GM19328 (cell line): ENCODE measurements at regions not wholly inside any gene's neighbourhood (a gene's known extent, or its start where the extent isn't known, plus 50 kb on each side); places are given as distances from the start of the nearest gene placed in this dataset.
A peak's percentile ranks its signal among the peaks of the same experiment; 100 is the strongest.
"Not testable (repeated sequence)": the region's sequence is repeated elsewhere in the genome, so short reads cannot be mapped to it uniquely, and the experiment has no call there.

Source experiments
- ATAC-seq: cut with Tn5 transposase; IDR thresholded peaks from one replicate; pipeline ENCODE4 v1.9.1; 2021; ENCODE audit warnings: mild to moderate bottlenecking, moderate library complexity; ENCODE audit not compliant: unreplicated experiment

DNA sequence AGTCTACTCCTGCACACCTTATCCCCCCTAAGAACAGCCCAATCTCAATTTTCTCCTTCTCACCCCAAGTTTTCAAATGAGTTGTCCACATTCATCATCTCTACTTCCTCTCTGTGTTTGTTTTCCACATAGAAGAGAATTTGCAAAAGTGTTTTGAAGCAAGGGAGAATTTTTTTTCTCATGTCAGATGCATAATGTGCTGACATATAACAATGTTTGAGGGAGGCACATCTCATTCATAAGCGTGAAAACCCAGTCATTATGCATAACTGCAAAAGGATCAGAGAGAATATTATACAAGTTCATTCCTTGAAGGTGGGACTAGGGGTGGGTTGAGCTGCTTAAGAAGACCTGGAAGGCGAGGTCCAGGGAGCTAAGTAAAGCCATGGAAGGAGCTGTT is 80.8 kb upstream of the SLC1A4 start:
- ATAC-seq, result no peak

GRCh38 chr2:64910523-64910922 is 78.7 kb upstream of the SLC1A4 start:
- no peak for ATAC-seq

GRCh38 chr2:64910972-64911433 is 78.2 kb upstream of the SLC1A4 start:
- no peak for ATAC-seq

DNA sequence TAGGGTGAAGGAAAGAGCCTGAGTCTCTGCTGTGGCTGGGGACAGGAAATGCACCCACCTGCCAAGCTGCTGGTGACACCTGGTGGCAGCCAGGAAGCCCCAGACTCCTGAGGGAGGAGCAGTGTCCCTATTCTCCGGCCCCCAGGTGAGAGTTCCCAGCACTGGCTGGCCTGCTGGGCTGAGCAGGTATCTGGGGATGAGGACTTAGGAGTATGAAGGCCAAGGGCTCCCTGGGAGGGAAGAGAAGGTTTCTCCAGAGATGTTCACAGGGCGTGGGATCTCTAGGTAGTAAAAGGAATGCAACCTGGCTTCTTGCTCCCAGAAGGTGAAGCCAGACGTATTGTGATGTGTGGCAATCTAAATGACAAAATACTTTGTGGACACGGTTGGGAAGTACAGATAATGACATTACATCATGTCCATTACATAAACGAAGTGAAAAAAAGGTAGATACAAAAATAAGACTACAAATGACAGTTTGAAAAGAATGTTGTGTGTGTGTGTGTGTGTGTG is 75.8 kb upstream of the SLC1A4 start:
- no peak for ATAC-seq

GRCh38 chr2:64914247-64914646 is 75.0 kb upstream of the SLC1A4 start:
- no peak for ATAC-seq

GRCh38 chr2:64914735-64915509 is 74.3 kb upstream of the SLC1A4 start:
- peak; percentile 59 for ATAC-seq

DNA sequence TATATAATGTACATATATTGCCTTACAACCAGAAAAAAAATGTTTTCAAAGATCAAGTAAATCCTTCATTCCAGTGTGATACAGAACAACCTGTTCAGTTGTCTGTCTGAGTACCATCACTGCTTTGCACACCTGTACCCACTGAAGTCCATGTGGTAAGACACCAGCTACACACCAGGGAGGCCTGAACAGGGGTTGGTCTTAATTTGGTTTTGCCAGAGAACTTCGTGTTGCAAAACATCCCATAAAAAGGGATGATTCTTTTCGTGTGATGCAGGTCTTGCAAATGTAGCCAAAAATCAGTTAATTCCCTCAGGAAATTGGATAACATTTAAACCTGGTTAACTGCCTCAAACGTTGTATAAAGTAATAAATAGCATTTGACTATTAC is 73.7 kb upstream of the SLC1A4 start:
- no peak for ATAC-seq

DNA sequence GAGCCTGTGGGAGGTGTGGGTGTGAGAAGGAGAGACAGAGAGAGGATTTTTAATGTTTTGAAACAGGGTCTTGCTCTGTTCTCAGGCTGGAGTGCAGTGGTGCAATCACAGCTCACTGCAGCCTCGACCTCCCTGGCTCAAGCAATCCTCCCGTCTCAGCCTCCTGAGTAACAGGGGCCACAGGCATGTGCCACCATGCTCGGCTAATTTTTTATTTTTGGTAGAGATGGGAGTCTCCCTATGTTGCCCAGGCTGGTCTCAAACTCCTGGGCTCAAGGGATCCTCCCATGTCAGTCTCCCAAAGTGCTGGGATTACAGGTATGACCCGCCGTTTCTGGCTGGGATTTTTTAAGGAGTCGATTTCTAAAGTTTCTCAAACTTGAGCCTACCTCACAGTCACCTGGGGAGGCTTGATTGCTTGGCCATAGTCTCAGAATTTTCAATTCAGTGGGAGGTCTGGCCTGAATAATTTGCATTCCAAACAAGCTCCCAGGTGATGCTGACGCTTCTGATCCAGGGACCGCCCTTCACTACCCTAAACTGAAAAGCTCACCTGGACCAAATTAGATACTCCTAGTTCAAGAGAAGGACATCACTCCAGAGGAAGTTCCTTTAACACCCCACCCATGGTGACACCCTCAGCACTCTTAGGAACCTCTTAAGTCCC is 70.8 kb upstream of the SLC1A4 start:
- ATAC-seq, result no peak

GRCh38 chr2:64919261-64919660 is 69.9 kb upstream of the SLC1A4 start:
- no peak for ATAC-seq

- no peak for ATAC-seq
These were observed 66.5 kb upstream of the SLC1A4 start for GRCh38 chr2:64922482-64923384.

GRCh38 chr2:64923385-64923710 is 65.9 kb upstream of the SLC1A4 start:
- no peak for ATAC-seq

GRCh38 chr2:64924170-64924934 is 64.8 kb upstream of the SLC1A4 start:
- no peak for ATAC-seq

- not testable (repeated sequence) for ATAC-seq
These were observed 63.1 kb upstream of the SLC1A4 start for GRCh38 chr2:64925930-64926722.

GRCh38 chr2:64928813-64929212 is 60.4 kb upstream of the SLC1A4 start:
- no peak for ATAC-seq

GRCh38 chr2:64929333-64929732 is 59.9 kb upstream of the SLC1A4 start:
- no peak for ATAC-seq

- no peak for ATAC-seq
These were observed 58.9 kb upstream of the SLC1A4 start for GRCh38 chr2:64930258-64930671.

- ATAC-seq, result no peak
These were observed 57.7 kb upstream of the SLC1A4 start for GRCh38 chr2:64931246-64932115.

GRCh38 chr2:64932116-64932370 is 57.2 kb upstream of the SLC1A4 start:
- ATAC-seq, result no peak
